Hematopoietic multipotent progenitor cell treated with erythropoietin and hydrocortisone succinate and interleukin-3 and kit ligand, for 8 days (in vitro differentiated cells): ENCODE measurements at regions not wholly inside any gene's neighbourhood (a gene's known extent, or its start where the extent isn't known, plus 50 kb on each side); places are given as distances from the start of the nearest gene placed in this dataset.

Experiments used
- DNase-seq: peaks from one replicate; pipeline ENCODE4 v3.0.0-alpha.2; 2015

DNA sequence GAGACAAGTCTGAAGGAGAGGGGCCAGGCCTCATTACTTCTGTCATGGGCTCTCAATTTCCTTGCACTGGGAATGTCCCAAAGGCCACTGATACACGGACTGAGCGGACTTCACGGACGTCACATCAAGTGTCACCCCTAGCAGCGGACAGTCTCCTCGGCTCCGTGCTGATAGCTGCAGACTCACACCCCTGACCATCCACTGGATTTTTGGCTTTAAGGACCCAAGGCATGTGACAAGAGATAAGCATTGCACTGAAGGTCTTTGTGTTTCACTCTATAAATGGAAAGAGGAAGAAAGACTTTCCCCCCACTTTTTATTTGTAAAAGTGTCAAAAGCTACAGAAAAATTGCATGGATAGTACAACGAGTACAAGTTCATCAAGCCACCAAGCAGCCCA is 200.4 kb upstream of the FGGY start:
- peak; percentile 22 for DNase-seq

DNA sequence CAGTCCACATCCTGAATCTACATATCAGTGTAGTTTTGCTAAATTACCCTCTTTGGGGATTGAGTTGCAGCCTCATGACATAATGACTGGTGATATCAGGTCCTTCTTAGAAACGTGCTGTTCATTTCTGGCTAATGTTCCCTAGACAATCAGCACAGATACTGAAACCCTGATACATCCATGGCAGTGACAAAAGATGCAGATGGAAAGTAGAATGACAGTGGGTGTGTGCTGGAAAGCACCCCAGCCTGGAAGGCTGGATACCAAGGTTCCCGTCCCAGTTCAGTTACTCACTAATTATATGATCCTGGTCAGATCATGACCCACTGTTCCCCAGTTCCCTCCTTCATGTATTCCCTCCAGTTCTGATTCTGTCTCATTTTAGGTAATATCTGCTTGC is 198.2 kb upstream of the FGGY start:
- no peak for DNase-seq

GRCh38 chr1:59100708-59101374 is 196.1 kb upstream of the FGGY start:
- DNase-seq = no peak

DNA sequence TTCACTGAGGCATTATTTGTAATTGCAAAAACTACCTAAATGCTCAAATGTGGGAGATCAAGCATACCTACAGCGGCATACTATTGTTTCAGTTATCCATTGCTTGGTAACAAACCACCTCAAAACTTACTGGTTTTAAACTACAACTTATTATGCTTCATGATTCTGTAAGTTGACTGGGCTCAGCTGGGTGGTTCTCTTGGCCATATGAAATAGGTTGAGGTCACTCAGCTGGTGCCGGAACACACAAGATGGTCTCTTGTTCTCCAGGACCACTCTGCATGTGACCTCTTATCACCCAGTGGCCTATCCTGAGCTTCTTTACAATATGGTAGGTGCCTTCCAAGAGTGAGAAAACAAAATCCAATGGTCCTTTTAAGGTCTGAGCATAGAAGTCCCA is 195.4 kb upstream of the FGGY start:
- no peak for DNase-seq

- no peak for DNase-seq
Observed at GRCh38 chr1:59103457-59103856, 193.4 kb upstream of the FGGY start.

- DNase-seq = no peak
Observed at GRCh38 chr1:59104191-59104760, 192.6 kb upstream of the FGGY start.

GRCh38 chr1:59105548-59106507 is 191.1 kb upstream of the FGGY start:
- no peak for DNase-seq

GRCh38 chr1:59107516-59107915 is 189.4 kb upstream of the FGGY start:
- DNase-seq = no peak

- DNase-seq = no peak
Observed at GRCh38 chr1:59107916-59108315, 189.0 kb upstream of the FGGY start.

DNA sequence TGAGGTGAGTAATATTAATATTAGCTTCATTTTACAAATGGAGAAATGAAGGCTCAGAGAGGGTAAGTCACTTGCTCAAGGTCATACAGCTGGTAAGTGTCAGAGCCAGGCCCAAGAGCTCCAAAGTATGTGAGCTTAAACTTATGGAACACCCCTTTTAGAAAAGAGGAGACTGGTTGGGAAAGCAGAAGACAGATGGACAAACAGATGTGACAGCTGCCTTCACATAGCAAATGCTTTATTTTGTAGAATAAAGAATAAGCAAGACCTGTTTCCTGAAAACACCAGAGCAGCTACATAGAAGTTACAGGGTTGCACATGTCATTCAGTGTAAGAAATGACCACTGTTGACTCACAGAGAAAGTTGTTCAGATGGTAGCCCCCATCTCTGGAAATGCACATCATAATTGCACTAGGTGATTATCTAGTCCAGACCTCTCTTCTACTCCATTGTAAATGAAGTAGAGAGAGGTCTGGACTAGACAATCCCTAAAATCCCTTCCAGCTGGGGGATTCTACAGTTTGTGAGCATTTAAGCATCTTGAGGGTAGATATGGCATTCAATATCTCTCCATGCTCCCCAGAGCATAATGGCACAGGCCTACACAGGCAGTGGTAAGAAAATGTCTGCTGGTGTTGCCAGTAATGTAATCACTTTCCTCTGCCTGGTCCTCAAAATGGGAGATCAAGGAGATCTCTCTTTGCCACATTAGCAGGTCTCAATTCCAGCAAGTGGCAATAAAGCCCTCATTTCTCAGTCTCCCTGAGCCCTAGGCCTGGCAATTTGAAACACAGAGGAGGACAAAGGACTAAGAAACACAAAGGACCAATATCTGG is 188.2 kb upstream of the FGGY start:
- DNase-seq = no peak

DNA sequence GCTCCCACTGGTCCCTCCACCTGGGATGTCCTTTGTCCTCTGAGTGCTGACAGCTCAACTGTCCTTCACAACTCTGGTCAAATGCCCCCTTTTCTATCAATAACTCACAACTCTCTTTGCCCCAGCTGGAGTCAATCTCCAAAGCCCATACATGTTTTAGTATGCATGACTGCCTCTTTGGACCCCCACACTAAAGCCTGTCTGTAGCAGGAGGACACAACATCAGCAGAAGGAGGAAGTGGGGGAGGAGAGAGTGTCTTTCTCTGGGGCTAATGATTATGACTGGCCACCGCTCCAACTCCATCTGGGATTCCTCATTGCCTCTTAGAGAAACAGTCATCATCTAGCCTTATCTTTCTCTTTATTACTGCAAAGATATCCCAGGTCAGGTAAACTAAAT is 186.6 kb upstream of the FGGY start:
- DNase-seq = no peak

DNA sequence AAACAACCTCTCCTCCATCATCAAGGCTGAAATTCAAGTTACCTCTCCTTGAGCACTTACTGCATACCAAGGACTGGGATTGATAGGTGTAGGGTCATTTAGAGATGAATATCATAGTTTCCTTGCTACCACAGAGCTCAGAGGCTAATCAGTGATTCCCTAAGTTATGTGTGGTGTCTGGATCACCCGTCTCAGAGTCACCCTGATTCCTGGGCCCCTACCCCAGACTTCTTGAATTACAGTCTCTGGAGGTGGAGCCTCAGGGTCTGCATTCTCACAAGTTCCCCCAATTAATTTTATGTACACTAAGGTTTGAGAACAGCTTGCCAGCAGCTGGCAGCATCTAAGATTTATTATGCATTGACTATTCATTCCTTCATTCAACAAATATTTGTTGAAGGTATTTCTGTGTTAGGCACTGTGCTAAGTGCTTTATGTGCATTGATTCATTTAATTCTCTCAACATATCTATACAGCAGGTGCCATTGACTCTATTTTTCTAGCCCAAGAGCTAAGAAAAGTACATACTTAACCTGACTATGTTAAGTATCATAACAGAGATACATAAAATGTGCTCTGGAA is 182.9 kb upstream of the FGGY start:
- DNase-seq = no peak

- DNase-seq = no peak
Observed at GRCh38 chr1:59115865-59116264, 181.0 kb upstream of the FGGY start.

GRCh38 chr1:59116920-59117542 is 179.9 kb upstream of the FGGY start:
- no peak for DNase-seq

DNA sequence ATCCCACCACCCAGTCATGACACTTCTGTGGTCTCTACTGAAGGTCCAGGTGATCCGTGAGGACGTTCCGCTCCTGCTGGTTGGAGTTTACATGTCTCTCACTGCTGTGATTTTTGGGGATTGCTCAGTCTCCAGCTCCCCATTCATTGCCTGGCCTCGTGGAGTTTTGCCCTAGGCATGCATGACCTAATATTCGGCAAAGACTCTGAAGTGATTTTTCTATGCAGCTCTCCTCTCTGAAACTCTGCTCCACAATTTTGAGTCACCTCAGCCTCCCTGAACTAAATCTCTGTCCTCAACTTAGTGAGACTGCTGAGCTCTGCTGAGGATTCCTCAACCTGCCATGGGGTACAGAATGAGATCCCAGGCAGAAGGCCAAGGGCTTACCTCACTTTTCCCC is 174.4 kb upstream of the FGGY start:
- no peak for DNase-seq

- DNase-seq = no peak
Observed at GRCh38 chr1:59123081-59123681, 173.7 kb upstream of the FGGY start.

- DNase-seq = no peak
Observed at GRCh38 chr1:59124166-59124565, 172.7 kb upstream of the FGGY start.

DNA sequence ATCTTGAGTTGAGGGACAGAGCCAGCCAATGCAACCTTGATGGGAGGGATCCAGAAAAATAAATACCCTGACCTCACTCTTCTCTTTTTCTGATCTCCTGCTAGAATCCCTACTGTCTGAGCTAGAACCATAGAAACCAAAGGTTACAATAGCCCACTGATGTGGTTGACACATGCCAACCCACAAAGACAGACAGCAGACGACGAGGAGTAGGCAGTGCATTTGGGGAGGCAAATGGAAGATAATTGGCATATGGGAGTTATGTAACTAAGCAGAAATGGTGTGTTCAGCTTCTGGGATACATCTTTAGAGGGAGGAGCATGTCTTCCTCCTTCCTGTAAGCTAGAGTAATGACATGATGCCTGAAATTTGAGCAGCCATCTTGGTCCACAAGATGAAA is 171.7 kb upstream of the FGGY start:
- DNase-seq = no peak

- no peak for DNase-seq
Observed at GRCh38 chr1:59125676-59126320, 171.1 kb upstream of the FGGY start.

- DNase-seq = no peak
Observed at GRCh38 chr1:59126366-59126765, 170.5 kb upstream of the FGGY start.

GRCh38 chr1:59128239-59128736 is 168.6 kb upstream of the FGGY start:
- DNase-seq = no peak
